Keratinocyte (primary cell): ENCODE measurements at regions not wholly inside any gene's neighbourhood (a gene's known extent, or its start where the extent isn't known, plus 50 kb on each side); places are given as distances from the start of the nearest gene placed in this dataset.

Experiments
- DNase-seq: peaks from one replicate; pipeline ENCODE4 v3.0.0-alpha.2; 2011; ENCODE audit warnings: low read depth, missing footprints, low spot score
- FAIRE-seq: peaks from 2 replicates; lab custom pipeline; 2011; peaks lifted over from hg19 to GRCh38; lab: Jason Lieb, UNC
- H2AFZ ChIP-seq: 2 replicates; pipeline ENCODE4 v1.6.0; 2012; ENCODE audit warnings: low read length, control low read depth, inconsistent platforms; ENCODE audit not compliant: control insufficient read depth
- H3K27ac ChIP-seq: 2 replicates; pipeline ENCODE4 v1.5.1; 2011; ENCODE audit warnings: low read length; ENCODE audit not compliant: control insufficient read depth, insufficient read depth
- H3K27me3 ChIP-seq: 3 replicates; pipeline ENCODE4 v1.6.0; 2011; ENCODE audit warnings: low read length; ENCODE audit not compliant: control insufficient read depth, insufficient read depth; ENCODE audit errors: extremely low read depth
- H3K36me3 ChIP-seq, 2 experiments: 2 replicates in 1 of 2; 3 replicates in 1 of 2; pipeline ENCODE4 v1.5.1; 2011; ENCODE audit warnings: low read length in 2 of 2, mild to moderate bottlenecking in 1 of 2; ENCODE audit not compliant: control insufficient read depth in 2 of 2, insufficient read depth in 2 of 2; ENCODE audit errors: extremely low read depth in 1 of 2
- H3K4me1 ChIP-seq: 3 replicates; pipeline ENCODE4 v1.5.1; 2011; ENCODE audit warnings: low read length; ENCODE audit not compliant: control insufficient read depth, insufficient read depth; ENCODE audit errors: extremely low read depth
- H3K4me2 ChIP-seq: 3 replicates; pipeline ENCODE4 v1.6.0; 2011; ENCODE audit warnings: low read depth, low read length; ENCODE audit not compliant: control insufficient read depth, insufficient read depth; ENCODE audit errors: extremely low read depth
- H3K4me3 ChIP-seq, 3 experiments: fragments of 200-600 bp in 1 of 3; sonication (generic) in 1 of 3; 2 replicates in 2 of 3; 3 replicates in 1 of 3; pipeline ENCODE4 v1.5.1; 2011 to 2016; ENCODE audit warnings: low read length in 3 of 3, mild to moderate bottlenecking in 3 of 3, control low read depth in 2 of 3, inconsistent platforms in 1 of 3, low read depth in 1 of 3, mixed read lengths in 1 of 3, mixed run types in 1 of 3, moderate library complexity in 1 of 3; ENCODE audit not compliant: control insufficient read depth in 2 of 3, insufficient read depth in 2 of 3; ENCODE audit errors: extremely low read depth in 1 of 3
- H3K79me2 ChIP-seq: 2 replicates; pipeline ENCODE4 v1.6.0; 2012; ENCODE audit warnings: low read length; ENCODE audit not compliant: control insufficient read depth, insufficient read depth
- H3K9ac ChIP-seq: 3 replicates; pipeline ENCODE4 v1.6.0; 2011; ENCODE audit warnings: low read length; ENCODE audit not compliant: control insufficient read depth, insufficient read depth; ENCODE audit errors: extremely low read depth
- H3K9me1 ChIP-seq: 3 replicates; pipeline ENCODE4 v1.6.0; 2011; ENCODE audit warnings: low read length; ENCODE audit not compliant: control insufficient read depth, insufficient read depth; ENCODE audit errors: extremely low read depth
- H3K9me3 ChIP-seq: 2 replicates; pipeline ENCODE4 v1.5.1; 2012; ENCODE audit warnings: low read depth, low read length; ENCODE audit not compliant: control insufficient read depth
- H4K20me1 ChIP-seq: 3 replicates; pipeline ENCODE4 v1.6.0; 2011; ENCODE audit warnings: low read length; ENCODE audit not compliant: control insufficient read depth, insufficient read depth; ENCODE audit errors: extremely low read depth
- CTCF ChIP-seq, 3 experiments: IDR thresholded peaks in 1 of 3; conservative IDR thresholded peaks in 1 of 3; optimal IDR thresholded peaks in 1 of 3; 2 replicates in 2 of 3; 3 replicates in 1 of 3; pipeline versions ENCODE3 to v1.5.1; 2011; ENCODE audit warnings: low read length in 3 of 3, mild to moderate bottlenecking in 3 of 3, moderate library complexity in 2 of 3, control low read depth in 1 of 3, inconsistent platforms in 1 of 3; ENCODE audit not compliant: insufficient read depth in 2 of 3; ENCODE audit errors: extremely low read depth in 1 of 3
- EZH2 ChIP-seq: IDR thresholded peaks from one replicate; pipeline ENCODE4 v1.6.1; 2012; ENCODE audit warnings: inconsistent platforms, mild to moderate bottlenecking, low read length, moderate library complexity
- dilution Hi-C: fragments of 300-500 bp; cut with MboI; formaldehyde crosslinking; loops from one replicate; pipeline ENCODE4 v1.7.0; 2020; ENCODE audit warnings: low sequenced_read_pairs; ENCODE audit not compliant: extremely low pct_ligation_motif_present

GRCh38 chr13:106090001-106090400 is 445.5 kb downstream of the EFNB2 start:
- no peaks in the 10 kb centered on the region for H4K20me1 ChIP-seq
- no peak overlapping the region for H2AFZ ChIP-seq
- no peaks in the 10 kb centered on the region for H3K79me2 ChIP-seq
- no peaks in the 10 kb centered on the region for H3K9me1 ChIP-seq
- FAIRE-seq (no peak), DNase-seq (no peak)
- H3K36me3 ChIP-seq = no peaks in the 10 kb centered on the region
- H3K4me3 ChIP-seq = no peak overlapping the region
- no peaks in the 10 kb centered on the region for H3K27me3 ChIP-seq
- dilution Hi-C loops = no loop called here
- TF ChIP-seq EZH2 (no peak), CTCF (optimal IDR thresholded peaks at IDR 0.05 in 1 of 3, IDR thresholded peaks at IDR 0.05 in 1 of 3, conservative IDR thresholded peaks at IDR 0.05 in 1 of 3; ENCODE audit: extremely low read depth in 1 of 3, insufficient read depth in 2 of 3, low read length in 3 of 3) (no peak)
- no peak overlapping the region for H3K4me2 ChIP-seq
- H3K27ac ChIP-seq = no peak overlapping the region
- H3K9me3 ChIP-seq = no peaks in the 10 kb centered on the region
- no peaks in the 10 kb centered on the region for H3K4me1 ChIP-seq
- H3K9ac ChIP-seq = no peak overlapping the region

GRCh38 chr13:106089261-106089980 is 446.0 kb downstream of the EFNB2 start:
- H3K79me2 ChIP-seq = no peaks in the 10 kb centered on the region
- no peaks in the 10 kb centered on the region for H3K4me1 ChIP-seq
- H3K36me3 ChIP-seq = no peaks in the 10 kb centered on the region
- dilution Hi-C loops = no loop called here
- H3K4me3 ChIP-seq = no peak overlapping the region
- H2AFZ ChIP-seq = peak overlapping the region; percentile 42
- H3K4me2 ChIP-seq = no peak overlapping the region
- no peaks in the 10 kb centered on the region for H4K20me1 ChIP-seq
- no peaks in the 10 kb centered on the region for H3K9me1 ChIP-seq
- no peaks in the 10 kb centered on the region for H3K27me3 ChIP-seq
- TF ChIP-seq EZH2 (no peak), CTCF (optimal IDR thresholded peaks at IDR 0.05 in 1 of 3, IDR thresholded peaks at IDR 0.05 in 1 of 3, conservative IDR thresholded peaks at IDR 0.05 in 1 of 3; ENCODE audit: extremely low read depth in 1 of 3, insufficient read depth in 2 of 3, low read length in 3 of 3) (no peak)
- no peaks in the 10 kb centered on the region for H3K9me3 ChIP-seq
- FAIRE-seq = peak; percentile 67
- H3K27ac ChIP-seq = no peak overlapping the region
- DNase-seq = no peak
- H3K9ac ChIP-seq = no peak overlapping the region
